ENCODE measurements at regions not wholly inside any gene's neighbourhood (a gene's known extent, or its start where the extent isn't known, plus 50 kb on each side); places are given as distances from the start of the nearest gene placed in this dataset.

- no peak for TF ChIP-seq CHD2 (IDR thresholded peaks at IDR 0.05; ENCODE audit: low read length)
- no peak for TF ChIP-seq SIRT6 (IDR thresholded peaks at IDR 0.05; ENCODE audit: low read length)
- TF ChIP-seq, protein P1, sequence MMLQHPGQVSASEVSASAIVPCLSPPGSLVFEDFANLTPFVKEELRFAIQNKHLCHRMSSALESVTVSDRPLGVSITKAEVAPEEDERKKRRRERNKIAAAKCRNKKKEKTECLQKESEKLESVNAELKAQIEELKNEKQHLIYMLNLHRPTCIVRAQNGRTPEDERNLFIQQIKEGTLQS (IDR thresholded peaks at IDR 0.05; ENCODE audit: insufficient read depth, low read depth, low read length), result no peak
- no peak for TF ChIP-seq YY1 (IDR thresholded peaks at IDR 0.05; ENCODE audit: low read depth, low read length)
- TF ChIP-seq POLR2A (IDR thresholded peaks at IDR 0.05; ENCODE audit: control extremely low read depth in 1 of 2, low read depth in 2 of 2, low read length in 2 of 2), result no peak
Measured at GRCh38 chr5:30194595-30194994, 998.9 kb upstream of the CDH6 start.

Data from H1 (cell line).